ENCODE measurements at regions not wholly inside any gene's neighbourhood (a gene's known extent, or its start where the extent isn't known, plus 50 kb on each side); places are given as distances from the start of the nearest gene placed in this dataset.

DNA sequence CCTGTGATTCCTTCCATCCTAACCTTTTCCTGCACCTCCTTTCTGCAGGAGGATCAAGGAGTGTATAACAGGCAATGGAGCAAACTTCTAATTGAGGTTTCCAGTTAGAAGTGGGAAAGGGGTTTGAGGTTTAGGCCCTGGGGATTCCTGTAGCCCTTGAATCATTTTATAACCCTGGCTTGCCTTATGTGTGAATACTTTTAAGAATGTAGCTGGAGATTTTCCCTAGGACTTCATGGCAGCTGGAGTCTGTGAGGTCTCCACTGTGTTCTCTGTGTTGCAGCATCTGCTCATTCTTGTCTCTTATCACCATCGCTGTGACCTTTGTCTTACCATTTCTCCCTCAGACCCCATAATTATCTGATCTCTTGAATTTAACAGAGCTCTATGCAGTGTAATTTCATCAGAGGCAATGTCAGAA lies 370.2 kb upstream of the SLC14A2 start:
- Histone ChIP-seq H3K79me2 (ENCODE audit: insufficient read depth) (no peaks in the 10 kb centered on the region), H4K20me1 (ENCODE audit: insufficient read depth) (no peaks in the 10 kb centered on the region), H3K27ac (ENCODE audit: low read depth in 2 of 2, low read length in 1 of 2) (no peak overlapping the region; a peak in 1 of 4 replicates), H3K27me3 (ENCODE audit: insufficient read depth) (no peaks in the 10 kb centered on the region), H2AFZ (ENCODE audit: low read depth) (no peak overlapping the region), H3K4me3 (ENCODE audit: low read depth in 2 of 2, low read length in 1 of 2) (no peak overlapping the region), H3K9ac (no peak overlapping the region), H3F3A (replicated peaks; ENCODE audit: insufficient read depth) (peaks cover 8% of the 10 kb centered on the region), H3K4me2 (no peak overlapping the region), H3K36me3 (replicated peaks in 1 of 2; ENCODE audit: control insufficient read depth in 1 of 2, insufficient read depth in 2 of 2, low read length in 1 of 2) (no peaks in the 10 kb centered on the region), H3K9me3 (no peaks in the 10 kb centered on the region), H3K9me2 (no peaks in the 10 kb centered on the region), H3K4me1 (ENCODE audit: control insufficient read depth in 1 of 2, insufficient read depth in 2 of 2, low read depth in 1 of 2, low read length in 1 of 2) (peaks cover 4 to 16% of the 10 kb centered on the region in 2 experiments; a peak in 2 of 4 replicates)
- peak; percentile 39 for DNase-seq
- 0 out of 2 replicates have a peak, but pooled peaks have one; percentile 16 for TF ChIP-seq RCOR1 (IDR thresholded peaks at IDR 0.05; ENCODE audit: low read length)
- TF ChIP-seq, protein P1, sequence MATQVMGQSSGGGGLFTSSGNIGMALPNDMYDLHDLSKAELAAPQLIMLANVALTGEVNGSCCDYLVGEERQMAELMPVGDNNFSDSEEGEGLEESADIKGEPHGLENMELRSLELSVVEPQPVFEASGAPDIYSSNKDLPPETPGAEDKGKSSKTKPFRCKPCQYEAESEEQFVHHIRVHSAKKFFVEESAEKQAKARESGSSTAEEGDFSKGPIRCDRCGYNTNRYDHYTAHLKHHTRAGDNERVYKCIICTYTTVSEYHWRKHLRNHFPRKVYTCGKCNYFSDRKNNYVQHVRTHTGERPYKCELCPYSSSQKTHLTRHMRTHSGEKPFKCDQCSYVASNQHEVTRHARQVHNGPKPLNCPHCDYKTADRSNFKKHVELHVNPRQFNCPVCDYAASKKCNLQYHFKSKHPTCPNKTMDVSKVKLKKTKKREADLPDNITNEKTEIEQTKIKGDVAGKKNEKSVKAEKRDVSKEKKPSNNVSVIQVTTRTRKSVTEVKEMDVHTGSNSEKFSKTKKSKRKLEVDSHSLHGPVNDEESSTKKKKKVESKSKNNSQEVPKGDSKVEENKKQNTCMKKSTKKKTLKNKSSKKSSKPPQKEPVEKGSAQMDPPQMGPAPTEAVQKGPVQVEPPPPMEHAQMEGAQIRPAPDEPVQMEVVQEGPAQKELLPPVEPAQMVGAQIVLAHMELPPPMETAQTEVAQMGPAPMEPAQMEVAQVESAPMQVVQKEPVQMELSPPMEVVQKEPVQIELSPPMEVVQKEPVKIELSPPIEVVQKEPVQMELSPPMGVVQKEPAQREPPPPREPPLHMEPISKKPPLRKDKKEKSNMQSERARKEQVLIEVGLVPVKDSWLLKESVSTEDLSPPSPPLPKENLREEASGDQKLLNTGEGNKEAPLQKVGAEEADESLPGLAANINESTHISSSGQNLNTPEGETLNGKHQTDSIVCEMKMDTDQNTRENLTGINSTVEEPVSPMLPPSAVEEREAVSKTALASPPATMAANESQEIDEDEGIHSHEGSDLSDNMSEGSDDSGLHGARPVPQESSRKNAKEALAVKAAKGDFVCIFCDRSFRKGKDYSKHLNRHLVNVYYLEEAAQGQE (IDR thresholded peaks at IDR 0.05; ENCODE audit: low read depth, low read length) = no peak
- TF ChIP-seq GATA2 (CRISPR knock-in tag; IDR thresholded peaks at IDR 0.05) = peak; percentile 70
- no peak for TF ChIP-seq EZH2phosphoT487 (IDR thresholded peaks at IDR 0.05; ENCODE audit: borderline replicate concordance, low read depth)
- ChIA-PET POLR2A (interaction anchor here (0.9 kb wide), 1 partner anchor 115 kb away, joined by 3 read pairs; no protein-coding TSS in a partner anchor), CTCF (interaction anchor here (0.6 to 1.1 kb wide), 4 partner anchors 22 to 1452 kb away, joined by 3 read pairs; no protein-coding TSS in a partner anchor)
- WGBS (ENCODE audit: low lambda C conversion rate) = 100% methylated on average over 1 of the region's 1 CpG

DNA sequence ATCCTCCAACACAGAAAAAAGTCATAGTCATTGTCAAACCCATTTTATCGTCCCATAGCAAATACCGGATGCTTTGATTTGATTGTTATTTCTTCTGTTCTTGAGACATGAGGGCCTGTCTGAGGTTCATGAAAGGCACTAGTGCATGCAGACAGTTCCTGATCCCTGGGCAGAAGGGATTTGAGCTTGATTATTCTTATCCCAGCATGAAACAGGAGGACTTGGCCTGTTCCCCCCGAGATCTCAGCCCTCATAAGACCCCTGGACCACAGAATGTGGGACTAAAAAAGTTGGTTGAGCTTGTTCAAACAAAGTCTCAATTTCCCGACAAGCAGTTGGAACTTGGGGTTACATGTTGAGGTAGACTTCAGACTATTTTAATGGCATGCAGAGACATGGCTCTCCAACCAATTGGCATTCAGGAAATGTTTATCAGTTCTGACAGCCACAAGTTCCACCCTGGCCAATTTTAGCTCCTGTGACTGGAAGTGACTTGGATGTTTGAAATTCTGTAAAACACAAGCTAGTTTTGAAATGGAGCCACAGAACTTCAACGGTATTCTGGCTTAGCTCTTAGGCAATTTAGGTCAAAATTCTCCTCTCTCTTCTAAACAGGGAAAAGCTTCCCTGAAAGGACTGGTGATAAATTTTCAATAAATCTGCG lies 366.9 kb upstream of the SLC14A2 start:
- Histone ChIP-seq H3K9me3 (no peaks in the 10 kb centered on the region), H3K4me3 (ENCODE audit: low read depth in 2 of 2, low read length in 1 of 2) (no peak overlapping the region), H3K9ac (no peak overlapping the region), H3K9me2 (no peaks in the 10 kb centered on the region), H3K4me1 (ENCODE audit: control insufficient read depth in 1 of 2, insufficient read depth in 2 of 2, low read depth in 1 of 2, low read length in 1 of 2) (peaks cover 4 to 21% of the 10 kb centered on the region in 2 experiments; a peak in 2 of 4 replicates), H3K4me2 (peak overlapping the region; percentile 21; the same call in 1 of the 2 replicates), H3K36me3 (replicated peaks in 1 of 2; ENCODE audit: control insufficient read depth in 1 of 2, insufficient read depth in 2 of 2, low read length in 1 of 2) (no peaks in the 10 kb centered on the region), H3F3A (replicated peaks; ENCODE audit: insufficient read depth) (peaks cover 14% of the 10 kb centered on the region), H2AFZ (ENCODE audit: low read depth) (no peak overlapping the region; the same call in 1 of the 2 replicates), H3K79me2 (ENCODE audit: insufficient read depth) (no peaks in the 10 kb centered on the region), H4K20me1 (ENCODE audit: insufficient read depth) (no peaks in the 10 kb centered on the region), H3K27ac (ENCODE audit: low read depth in 2 of 2, low read length in 1 of 2) (peak overlapping the region; percentile 55 to 96), H3K27me3 (ENCODE audit: insufficient read depth) (no peaks in the 10 kb centered on the region)
- POLR2A ChIA-PET = no interaction called here
- no peak for DNase-seq
- CTCF ChIA-PET = interaction anchor here (0.7 to 1.4 kb wide), 3 partner anchors 26 to 292 kb away, joined by 3 to 4 read pairs (median 3); no protein-coding TSS in a partner anchor
- 65% methylated on average over 6 of the region's 6 CpGs for WGBS (ENCODE audit: low lambda C conversion rate)
- TF ChIP-seq TCF12 (IDR thresholded peaks at IDR 0.05) = peak; percentile 71
- TF ChIP-seq EZH2phosphoT487 (IDR thresholded peaks at IDR 0.05; ENCODE audit: borderline replicate concordance, low read depth) = no peak
- TF ChIP-seq NFIC (IDR thresholded peaks at IDR 0.05; ENCODE audit: borderline replicate concordance) = peak; percentile 49; the same call in 1 of the 2 replicates
- TF ChIP-seq, protein P1 (IDR thresholded peaks at IDR 0.05; ENCODE audit: low read depth, low read length) = no peak
- TF ChIP-seq EP300 (IDR thresholded peaks at IDR 0.05; ENCODE audit: borderline replicate concordance in 1 of 2, low read depth in 1 of 2, low read length in 1 of 2) = peak; percentile 61 to 85; a peak in 2 of 4 replicates
- TF ChIP-seq MAX (IDR thresholded peaks at IDR 0.05; ENCODE audit: low read depth) = 0 out of 2 replicates have a peak, but pooled peaks have one; percentile 14
- TF ChIP-seq POLR2AphosphoS5 (IDR thresholded peaks at IDR 0.05; ENCODE audit: low read depth, low read length) = peak; percentile 40; the same call in 1 of the 2 replicates
- TF ChIP-seq PBX3 (IDR thresholded peaks at IDR 0.05) = peak; percentile 89
- no peak for TF ChIP-seq ZBTB33 (IDR thresholded peaks at IDR 0.05; ENCODE audit: borderline replicate concordance, low read depth)
- peak; percentile 83; the same call in 1 of the 2 replicates for TF ChIP-seq MEF2A (IDR thresholded peaks at IDR 0.05; ENCODE audit: borderline replicate concordance, low read depth)
- no peak for TF ChIP-seq NRF1 (IDR thresholded peaks at IDR 0.05; ENCODE audit: low read depth, low read length)

Data from SK-N-SH (cell line).